Smooth muscle cell (in vitro differentiated cells): ENCODE measurements at regions not wholly inside any gene's neighbourhood (a gene's known extent, or its start where the extent isn't known, plus 50 kb on each side); places are given as distances from the start of the nearest gene placed in this dataset.

Experiments used
- DNase-seq: peaks from one replicate; lab custom pipeline; 2025; ENCODE audit not compliant: unreplicated experiment; lab: John Stamatoyannopoulos, UW
- H2AFZ ChIP-seq: fragments of 200-600 bp; sonication (generic); 2 replicates; pipeline ENCODE4 v1.6.0; 2016; ENCODE audit warnings: antibody characterized with exemption, low read depth, mild to moderate bottlenecking
- H3F3A ChIP-seq: fragments of 200-600 bp; sonication (generic); 2 replicates; pipeline ENCODE4 v1.6.0; 2017; ENCODE audit warnings: antibody characterized with exemption, low read depth
- H3K27ac ChIP-seq: fragments of 200-600 bp; sonication (generic); 2 replicates; pipeline ENCODE4 v1.5.1; 2016; ENCODE audit warnings: low read depth, mild to moderate bottlenecking
- H3K27me3 ChIP-seq: fragments of 200-600 bp; sonication (generic); 2 replicates; pipeline ENCODE4 v1.6.1; 2016; ENCODE audit warnings: low read depth, mild to moderate bottlenecking
- H3K36me3 ChIP-seq: fragments of 200-600 bp; sonication (generic); 2 replicates; pipeline ENCODE4 v1.5.1; 2016; ENCODE audit warnings: low read depth
- H3K4me1 ChIP-seq: fragments of 200-600 bp; sonication (generic); 2 replicates; pipeline ENCODE4 v1.5.1; 2016; ENCODE audit warnings: low read depth
- H3K4me2 ChIP-seq: fragments of 200-600 bp; sonication (generic); 2 replicates; pipeline ENCODE4 v1.6.0; 2016; ENCODE audit warnings: mild to moderate bottlenecking
- H3K4me3 ChIP-seq: fragments of 200-600 bp; sonication (generic); 2 replicates; pipeline ENCODE4 v1.5.1; 2016; ENCODE audit warnings: mild to moderate bottlenecking
- H3K79me2 ChIP-seq: fragments of 200-600 bp; sonication (generic); 2 replicates; pipeline ENCODE4 v1.6.0; 2016; ENCODE audit warnings: low read depth, mild to moderate bottlenecking
- H3K9ac ChIP-seq: fragments of 200-600 bp; sonication (generic); 2 replicates; pipeline ENCODE4 v1.6.0; 2016; ENCODE audit warnings: low read depth
- H3K9me3 ChIP-seq: fragments of 200-600 bp; sonication (generic); replicated peaks from 2 replicates; pipeline ENCODE4 v1.5.1; 2016; ENCODE audit warnings: low read depth
- H4K20me1 ChIP-seq: fragments of 200-600 bp; sonication (generic); 2 replicates; pipeline ENCODE4 v1.6.0; 2016; ENCODE audit warnings: low read depth
- WGBS: methylation state at CpG from one replicate; pipeline ENCODE4 v1.1.7; 2016; ENCODE audit warnings: low lambda C conversion rate; 5-methylcytosine and 5-hydroxymethylcytosine counted together
- TF ChIP-seq, protein P1 (sequence below): fragments of 200-600 bp; sonication (generic); IDR thresholded peaks from 2 replicates; pipeline ENCODE4 v1.5.1; 2017; ENCODE audit warnings: borderline replicate concordance, mild to moderate bottlenecking, antibody characterized with exemption; ENCODE audit not compliant: insufficient read depth, poor library complexity, severe bottlenecking

GRCh38 chr3:118495206-118495605 is 539.4 kb downstream of the IGSF11 start:
- no peak for DNase-seq
- TF ChIP-seq, protein P1, sequence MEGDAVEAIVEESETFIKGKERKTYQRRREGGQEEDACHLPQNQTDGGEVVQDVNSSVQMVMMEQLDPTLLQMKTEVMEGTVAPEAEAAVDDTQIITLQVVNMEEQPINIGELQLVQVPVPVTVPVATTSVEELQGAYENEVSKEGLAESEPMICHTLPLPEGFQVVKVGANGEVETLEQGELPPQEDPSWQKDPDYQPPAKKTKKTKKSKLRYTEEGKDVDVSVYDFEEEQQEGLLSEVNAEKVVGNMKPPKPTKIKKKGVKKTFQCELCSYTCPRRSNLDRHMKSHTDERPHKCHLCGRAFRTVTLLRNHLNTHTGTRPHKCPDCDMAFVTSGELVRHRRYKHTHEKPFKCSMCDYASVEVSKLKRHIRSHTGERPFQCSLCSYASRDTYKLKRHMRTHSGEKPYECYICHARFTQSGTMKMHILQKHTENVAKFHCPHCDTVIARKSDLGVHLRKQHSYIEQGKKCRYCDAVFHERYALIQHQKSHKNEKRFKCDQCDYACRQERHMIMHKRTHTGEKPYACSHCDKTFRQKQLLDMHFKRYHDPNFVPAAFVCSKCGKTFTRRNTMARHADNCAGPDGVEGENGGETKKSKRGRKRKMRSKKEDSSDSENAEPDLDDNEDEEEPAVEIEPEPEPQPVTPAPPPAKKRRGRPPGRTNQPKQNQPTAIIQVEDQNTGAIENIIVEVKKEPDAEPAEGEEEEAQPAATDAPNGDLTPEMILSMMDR, result peak; percentile 6
- H2AFZ ChIP-seq, result no peak overlapping the region

DNA sequence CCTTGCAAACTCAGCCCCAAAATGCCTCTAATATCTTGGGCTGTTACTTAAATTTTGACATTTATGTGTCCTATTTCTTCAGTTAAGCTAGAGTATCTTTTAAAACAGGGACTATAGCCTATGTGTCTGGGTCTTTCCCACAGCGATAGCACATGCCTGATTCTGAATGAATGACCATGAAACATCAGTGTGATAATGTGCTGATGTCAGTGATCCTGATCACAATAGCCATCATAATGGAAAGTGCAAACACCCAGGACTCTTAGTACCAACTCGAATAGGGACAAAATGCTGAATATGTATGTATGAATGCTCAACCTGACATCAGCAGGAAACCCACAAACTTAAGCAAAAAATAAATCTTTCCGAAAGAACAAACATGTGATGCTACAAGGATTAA is 537.4 kb downstream of the IGSF11 start:
- H3K4me3 ChIP-seq, result no peak overlapping the region
- TF ChIP-seq, protein P1, result no peak
- no peak overlapping the region for H3K9ac ChIP-seq
- H3K4me2 ChIP-seq, result no peak overlapping the region
- H3K9me3 ChIP-seq, result no peaks in the 10 kb centered on the region
- H4K20me1 ChIP-seq, result no peaks in the 10 kb centered on the region
- DNase-seq, result no peak
- H3K36me3 ChIP-seq, result no peaks in the 10 kb centered on the region
- no peaks in the 10 kb centered on the region for H3K4me1 ChIP-seq
- H3F3A ChIP-seq, result no peaks in the 10 kb centered on the region
- no peak overlapping the region for H2AFZ ChIP-seq
- 83% methylated on average over 3 of the region's 3 CpGs for WGBS
- H3K27me3 ChIP-seq, result no peaks in the 10 kb centered on the region
- no peaks in the 10 kb centered on the region for H3K79me2 ChIP-seq
- no peak overlapping the region for H3K27ac ChIP-seq

More at GRCh38 chr3:118495206-118495605, 539.4 kb downstream of the IGSF11 start:
- H3K9ac ChIP-seq, result no peak overlapping the region
- no peaks in the 10 kb centered on the region for H3F3A ChIP-seq
- no peaks in the 10 kb centered on the region for H3K36me3 ChIP-seq
- no peaks in the 10 kb centered on the region for H3K4me1 ChIP-seq
- H3K79me2 ChIP-seq, result no peaks in the 10 kb centered on the region
- H3K4me3 ChIP-seq, result no peak overlapping the region
- no peaks in the 10 kb centered on the region for H3K9me3 ChIP-seq
- no peaks in the 10 kb centered on the region for H3K27me3 ChIP-seq
- no peak overlapping the region for H3K27ac ChIP-seq
- no peaks in the 10 kb centered on the region for H4K20me1 ChIP-seq
- WGBS, result 92% methylated on average over 2 of the region's 2 CpGs
- no peak overlapping the region for H3K4me2 ChIP-seq

DNA sequence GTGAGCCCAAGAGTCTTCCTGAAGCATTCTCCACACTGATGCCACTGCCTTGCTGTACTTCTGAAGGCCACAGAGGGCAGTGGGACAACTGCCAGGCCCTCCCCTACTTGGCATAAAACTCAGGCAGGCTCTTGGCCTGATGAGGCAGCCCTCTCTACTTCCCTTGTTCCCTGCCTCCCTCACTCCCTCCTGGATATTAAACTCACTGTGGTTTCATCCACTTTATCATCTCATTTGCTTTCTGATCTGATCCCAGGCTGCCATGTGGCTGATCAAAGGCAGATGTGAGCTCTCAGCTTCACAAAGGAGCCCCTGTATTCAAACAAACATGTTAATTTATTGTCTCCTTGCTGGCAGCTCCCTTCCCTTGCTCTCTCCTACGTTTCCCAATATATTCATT is 533.5 kb downstream of the IGSF11 start:
- Histone ChIP-seq H3K4me3 (no peak overlapping the region), H2AFZ (peak overlapping the region; percentile 56)
- TF ChIP-seq, protein P1, result no peak

DNA sequence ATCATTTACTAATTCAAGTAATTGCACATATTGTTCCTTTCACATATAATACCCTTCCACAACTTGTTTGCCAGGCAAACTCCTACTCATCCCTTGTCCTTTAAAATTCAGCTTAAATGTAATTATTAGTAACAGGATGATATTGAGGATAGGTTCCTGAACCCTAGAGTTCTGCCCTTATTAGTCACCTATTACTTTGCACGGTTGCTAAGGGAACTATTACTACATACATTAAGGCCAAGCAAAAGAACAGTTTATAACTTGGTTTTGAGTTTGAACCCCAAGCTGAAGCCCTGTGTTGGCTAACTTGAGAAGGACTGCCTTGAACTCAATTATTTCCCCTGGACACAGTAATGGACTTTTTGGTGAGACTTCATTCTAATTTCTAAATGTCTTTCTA is 529.7 kb downstream of the IGSF11 start:
- Histone ChIP-seq H3K9me3 (no peaks in the 10 kb centered on the region), H3K27me3 (no peaks in the 10 kb centered on the region), H3K27ac (no peak overlapping the region), H3K4me2 (no peak overlapping the region), H3K9ac (no peak overlapping the region), H3K4me1 (no peaks in the 10 kb centered on the region), H3K79me2 (no peaks in the 10 kb centered on the region), H4K20me1 (no peaks in the 10 kb centered on the region), H3F3A (no peaks in the 10 kb centered on the region), H3K4me3 (no peak overlapping the region), H3K36me3 (no peaks in the 10 kb centered on the region), H2AFZ (no peak overlapping the region)
- DNase-seq, result no peak
- TF ChIP-seq, protein P1, result no peak
- WGBS, result 90% methylated on average over 1 of the region's 1 CpG

More for the DNA sequence above, 533.5 kb downstream of the IGSF11 start:
- DNase-seq, result no peak
- Histone ChIP-seq H3K9ac (no peak overlapping the region), H3K27me3 (no peaks in the 10 kb centered on the region), H3K9me3 (no peaks in the 10 kb centered on the region), H3K4me2 (no peak overlapping the region), H3K36me3 (no peaks in the 10 kb centered on the region), H4K20me1 (no peaks in the 10 kb centered on the region), H3K27ac (no peak overlapping the region), H3K79me2 (no peaks in the 10 kb centered on the region), H3F3A (no peaks in the 10 kb centered on the region), H3K4me1 (no peaks in the 10 kb centered on the region)
- 60% methylated on average over 1 of the region's 1 CpG for WGBS
